HL-60 (cell line): ENCODE measurements at regions not wholly inside any gene's neighbourhood (a gene's known extent, or its start where the extent isn't known, plus 50 kb on each side); places are given as distances from the start of the nearest gene placed in this dataset.

Experiments
- DNase-seq, 2 experiments: peaks; one replicate each; pipeline ENCODE4 v3.0.0-alpha.2; 2010 to 2020; ENCODE audit warnings: low read depth in 1 of 2, low spot score in 1 of 2
- H3K27ac ChIP-seq: fragments of 250-450 bp; sonication (Bioruptor Pico); replicated peaks from 2 replicates; pipeline ENCODE4 v1.5.1; 2020; ENCODE audit warnings: mild to moderate bottlenecking, moderate library complexity
- H3K27me3 ChIP-seq: fragments of 250-450 bp; sonication (Bioruptor Pico); 2 replicates; pipeline ENCODE4 v1.5.1; 2021; ENCODE audit warnings: mild to moderate bottlenecking, moderate library complexity; ENCODE audit not compliant: insufficient read depth, poor library complexity, severe bottlenecking
- H3K4me3 ChIP-seq: replicated peaks from 2 replicates; pipeline ENCODE4 v1.5.1; 2011; ENCODE audit warnings: mild to moderate bottlenecking, control low read depth, low read length; ENCODE audit not compliant: insufficient read depth
- CTCF ChIP-seq: IDR thresholded peaks from one replicate; pipeline ENCODE4 v1.5.1; 2011; ENCODE audit warnings: low read length, control low read depth, inconsistent platforms; ENCODE audit not compliant: insufficient read depth
- GABPA ChIP-seq: IDR thresholded peaks from 2 replicates; pipeline ENCODE4 v1.6.1; 2012; ENCODE audit warnings: low read depth
- POLR2AphosphoS5 ChIP-seq: IDR thresholded peaks from 2 replicates; pipeline ENCODE4 v1.6.1; 2012; ENCODE audit warnings: low read depth
- REST ChIP-seq: IDR thresholded peaks from 2 replicates; pipeline ENCODE4 v1.6.1; 2012; ENCODE audit warnings: low read depth; ENCODE audit not compliant: insufficient replicate concordance
- SPI1 ChIP-seq: IDR thresholded peaks from 2 replicates; pipeline ENCODE4 v1.6.1; 2012; ENCODE audit warnings: low read depth, mild to moderate bottlenecking, borderline replicate concordance

DNA sequence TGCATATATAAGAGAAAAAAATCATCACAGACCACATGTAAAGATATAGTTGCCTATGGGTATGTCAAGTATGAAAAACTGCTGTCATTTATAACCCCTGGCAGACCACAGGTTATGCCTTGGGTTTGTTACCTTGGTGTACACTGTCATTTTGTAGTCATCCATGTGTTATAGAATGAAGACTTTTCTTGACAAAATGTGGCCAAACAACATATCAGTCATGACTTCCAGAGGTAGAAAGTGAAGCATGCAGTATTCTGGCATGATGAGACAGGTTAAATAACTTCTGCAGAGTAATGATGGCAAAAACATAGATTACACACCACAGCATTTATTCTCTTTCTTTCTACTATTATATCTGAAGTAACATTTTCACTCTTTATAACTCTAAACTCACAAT is 74.9 kb upstream of the NEUROD1 start:
- no peak overlapping the region for H3K27ac ChIP-seq
- no peak for TF ChIP-seq CTCF
- no peak for TF ChIP-seq SPI1
- no peak for TF ChIP-seq REST
- TF ChIP-seq GABPA = no peak
- TF ChIP-seq POLR2AphosphoS5 = no peak
- no peak for DNase-seq

GRCh38 chr2:181760521-181760920 is 80.2 kb upstream of the NEUROD1 start:
- Histone ChIP-seq H3K27me3 (no peaks in the 10 kb centered on the region), H3K27ac (no peak overlapping the region), H3K4me3 (no peak overlapping the region)
- no peak for DNase-seq
- no peak for TF ChIP-seq POLR2AphosphoS5

More for the DNA sequence above, 74.9 kb upstream of the NEUROD1 start:
- Histone ChIP-seq H3K4me3 (no peak overlapping the region), H3K27me3 (no peaks in the 10 kb centered on the region)

DNA sequence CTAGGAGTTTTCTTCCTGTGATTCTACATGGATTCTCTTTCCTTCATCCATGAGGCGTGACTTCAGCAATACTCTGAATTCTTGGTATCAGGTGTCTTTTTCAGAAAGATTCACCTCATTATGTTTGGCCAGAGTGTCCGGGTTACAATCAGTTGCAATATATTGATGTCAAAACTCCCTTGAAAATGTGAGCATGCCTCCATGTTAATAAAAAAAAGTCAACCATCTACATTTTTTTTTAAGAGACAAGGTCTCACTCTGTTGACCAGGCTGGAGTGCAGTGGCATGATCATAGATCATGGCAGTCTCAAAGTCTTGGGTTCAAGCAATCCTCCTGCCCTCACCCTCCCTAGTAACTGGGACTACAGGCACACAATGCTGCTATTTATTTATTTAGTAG is 80.9 kb upstream of the NEUROD1 start:
- DNase-seq = no peak
- Histone ChIP-seq H3K27me3 (no peaks in the 10 kb centered on the region), H3K27ac (no peak overlapping the region), H3K4me3 (no peak overlapping the region)
- no peak for TF ChIP-seq POLR2AphosphoS5
- no peak for TF ChIP-seq REST
- no peak for TF ChIP-seq GABPA
- TF ChIP-seq SPI1 = no peak
- no peak for TF ChIP-seq CTCF

GRCh38 chr2:181762000-181762399 is 81.7 kb upstream of the NEUROD1 start:
- no peak for DNase-seq

More at GRCh38 chr2:181762000-181762399, 81.7 kb upstream of the NEUROD1 start:
- Histone ChIP-seq H3K27me3 (no peaks in the 10 kb centered on the region), H3K27ac (no peak overlapping the region), H3K4me3 (no peak overlapping the region)
- no peak for TF ChIP-seq REST
- TF ChIP-seq POLR2AphosphoS5 = no peak
- no peak for TF ChIP-seq GABPA
- TF ChIP-seq CTCF = no peak
- no peak for TF ChIP-seq SPI1
